Caki2 (cell line): ENCODE measurements at regions not wholly inside any gene's neighbourhood (a gene's known extent, or its start where the extent isn't known, plus 50 kb on each side); places are given as distances from the start of the nearest gene placed in this dataset.

ENCODE experiments used
- DNase-seq: peaks from one replicate; pipeline ENCODE4 v3.0.0-alpha.2; 2015; ENCODE audit warnings: low read depth
- in situ Hi-C: cut with HindIII; loops from 2 replicates; pipeline ENCODE4 v1.10.0; 2016; ENCODE audit warnings: low sequenced_read_pairs, low pct_unique_long_range_greater_than_20kb, mixed read lengths

- in situ Hi-C loops, result no loop called here
- no peak for DNase-seq
Observed at GRCh38 chr6:170172825-170173256, 118.0 kb downstream of the DLL1 start.

GRCh38 chr6:170172392-170172791 lies 118.5 kb downstream of the DLL1 start:
- DNase-seq, result no peak
- in situ Hi-C loops, result no loop called here

DNA sequence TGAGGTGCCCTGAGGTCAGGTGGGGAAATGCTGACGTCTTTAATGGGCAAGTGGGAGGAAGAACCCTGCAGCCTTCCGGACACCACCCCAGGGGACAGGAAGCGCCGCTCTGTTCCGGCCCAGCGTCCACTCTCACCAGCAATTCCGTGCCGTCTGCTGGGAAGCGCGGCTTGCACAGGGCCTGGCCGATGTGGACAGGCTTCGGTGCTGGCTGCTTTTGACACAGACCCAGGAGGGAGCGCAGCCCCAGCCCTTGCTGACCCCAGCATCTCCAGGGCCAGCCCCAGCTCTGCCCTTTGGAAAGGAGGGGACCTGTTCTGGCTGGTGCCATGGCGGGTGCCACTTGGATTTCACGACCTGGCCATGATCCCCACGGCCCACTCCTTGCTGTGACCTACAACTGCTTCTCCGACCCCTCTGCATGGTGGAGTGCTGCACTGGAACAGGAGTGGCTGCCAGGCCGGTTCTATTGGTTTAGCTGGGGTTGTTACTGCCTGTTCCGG lies 123.2 kb downstream of the DLL1 start:
- no peak for DNase-seq
- in situ Hi-C loops, result no loop called here

GRCh38 chr6:170166511-170167122 lies 124.3 kb downstream of the DLL1 start:
- DNase-seq, result no peak
- in situ Hi-C loops, result no loop called here

DNA sequence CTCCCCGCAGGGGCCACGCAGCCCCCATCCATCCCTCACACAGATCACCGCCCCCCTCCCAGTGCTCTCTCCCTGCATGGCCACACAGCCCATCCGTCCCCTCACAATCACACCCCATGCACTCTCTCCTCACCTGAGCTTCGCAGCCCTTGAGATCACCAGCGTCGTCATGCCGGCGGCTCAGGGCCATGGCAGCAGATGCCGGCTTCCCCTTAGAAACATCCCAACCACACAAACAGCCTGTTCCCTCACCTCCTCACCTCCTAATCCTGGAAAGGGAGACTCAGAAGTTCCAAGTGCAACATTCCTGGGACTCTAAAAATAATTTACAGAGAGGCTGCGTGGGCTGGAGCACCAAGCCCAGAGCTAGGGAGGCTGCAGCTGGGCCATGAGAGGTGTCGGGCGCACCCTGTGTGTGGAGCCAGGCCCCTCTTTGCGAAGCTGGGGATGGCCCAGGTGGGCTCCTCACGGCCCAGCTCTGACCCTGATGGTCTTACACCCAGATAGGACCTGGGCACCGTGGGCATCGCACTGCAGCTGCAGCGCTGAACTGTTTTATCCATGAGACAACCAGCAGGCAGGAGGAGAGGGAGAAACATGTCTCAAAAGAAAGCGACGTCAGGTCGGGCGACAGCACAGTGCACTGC lies 125.3 kb downstream of the DLL1 start:
- no peak for DNase-seq
- in situ Hi-C loops, result no loop called here

DNA sequence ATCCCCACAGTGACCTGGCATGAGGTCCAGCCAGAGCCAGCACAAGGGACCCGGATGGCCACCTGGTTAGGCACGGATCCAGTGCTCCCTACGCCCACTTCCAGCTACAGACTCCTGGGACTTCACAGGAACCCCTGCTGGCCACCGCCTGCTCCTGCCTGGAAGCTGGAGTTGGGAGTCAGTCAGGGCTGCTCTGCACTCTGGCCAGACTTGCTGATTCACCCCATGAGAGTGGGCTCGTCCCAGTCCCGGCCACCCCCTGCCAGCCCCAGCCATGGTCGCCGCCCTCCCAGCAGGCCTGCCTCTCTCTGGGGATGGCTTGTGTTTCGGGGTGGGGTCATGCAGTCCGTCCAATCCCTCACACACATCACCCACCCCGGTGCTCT lies 125.8 kb downstream of the DLL1 start:
- DNase-seq, result no peak
- in situ Hi-C loops, result no loop called here

- DNase-seq, result no peak
- in situ Hi-C loops, result no loop called here
Observed at GRCh38 chr6:170164271-170164900, 126.5 kb downstream of the DLL1 start.

GRCh38 chr6:170163405-170164170 lies 127.3 kb downstream of the DLL1 start:
- no peak for DNase-seq
- in situ Hi-C loops, result no loop called here

GRCh38 chr6:170162775-170163404 lies 128.0 kb downstream of the DLL1 start:
- in situ Hi-C loops, result no loop called here
- no peak for DNase-seq

GRCh38 chr6:170162011-170162774 lies 128.7 kb downstream of the DLL1 start:
- in situ Hi-C loops, result no loop called here
- DNase-seq, result no peak

DNA sequence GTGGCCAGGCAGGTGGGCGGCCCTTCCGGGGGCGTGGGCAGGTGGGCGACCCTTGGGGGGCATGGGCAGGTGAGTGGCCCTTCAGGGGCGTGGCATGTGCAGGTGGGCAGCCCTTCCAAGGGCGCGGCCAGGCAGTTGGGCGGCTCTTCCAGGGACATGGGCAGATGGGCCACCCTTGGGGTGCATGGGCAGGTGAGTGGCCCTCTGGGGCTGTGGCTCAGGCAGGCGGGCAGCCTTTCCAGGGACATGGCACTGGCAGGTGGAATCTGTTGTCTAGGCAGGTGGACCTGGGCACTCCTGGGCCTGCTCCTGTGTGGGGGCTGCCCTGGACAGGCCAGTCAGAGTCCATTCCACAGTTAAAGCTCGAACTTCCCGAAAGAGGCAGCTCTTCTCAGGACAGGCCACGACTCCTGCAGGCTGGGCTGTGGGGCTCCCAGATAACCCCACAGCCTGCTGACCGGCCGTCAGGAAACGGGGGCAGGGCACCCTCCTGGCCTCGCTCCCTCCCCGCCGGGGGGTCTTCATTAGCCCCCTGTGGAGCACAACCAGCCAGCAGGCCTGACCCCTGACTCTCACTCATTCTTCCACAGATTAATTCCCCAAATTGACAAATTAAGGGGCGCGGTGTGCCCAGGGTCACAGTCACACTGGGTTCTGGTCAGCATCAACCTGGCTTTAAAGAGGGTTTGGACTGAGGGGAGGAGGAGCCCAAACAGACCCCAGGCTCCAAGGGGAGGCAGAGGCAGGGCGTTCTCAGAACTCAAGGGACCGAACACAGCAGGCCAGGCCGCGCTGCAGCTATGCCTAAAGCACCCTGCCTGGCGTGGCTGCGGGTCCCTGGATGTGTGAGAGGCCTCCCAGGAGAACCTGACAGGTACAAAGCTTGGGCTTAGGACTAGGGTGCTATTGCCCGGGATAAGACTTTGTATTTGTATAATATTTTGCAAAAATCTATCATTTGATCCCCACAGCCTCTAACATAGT lies 130.0 kb downstream of the DLL1 start:
- in situ Hi-C loops, result no loop called here
- DNase-seq, result no peak

GRCh38 chr6:170160031-170160627 lies 130.7 kb downstream of the DLL1 start:
- peak; percentile 65 for DNase-seq
- in situ Hi-C loops, result no loop called here

- no peak for DNase-seq
- in situ Hi-C loops, result no loop called here
Observed at GRCh38 chr6:170159022-170159965, 131.6 kb downstream of the DLL1 start.

- in situ Hi-C loops, result no loop called here
- no peak for DNase-seq
Observed at GRCh38 chr6:170158296-170159021, 132.4 kb downstream of the DLL1 start.
